ENCODE measurements at regions not wholly inside any gene's neighbourhood (a gene's known extent, or its start where the extent isn't known, plus 50 kb on each side); places are given as distances from the start of the nearest gene placed in this dataset.

- no peak for TF ChIP-seq NR3C1 (CRISPR knock-in tag; conservative IDR thresholded peaks at IDR 0.05; ENCODE audit: low read depth)
- no peak for TF ChIP-seq CDX4 (CRISPR knock-in tag; IDR thresholded peaks at IDR 0.05; ENCODE audit: borderline replicate concordance)
- TF ChIP-seq ETV6 (CRISPR knock-in tag; IDR thresholded peaks at IDR 0.05), result no peak
- no peak for TF ChIP-seq CTCF (IDR thresholded peaks at IDR 0.05)
- TF ChIP-seq MAX (CRISPR knock-in tag; IDR thresholded peaks at IDR 0.05), result no peak
- no peak for TF ChIP-seq ATF2 (CRISPR knock-in tag; IDR thresholded peaks at IDR 0.05; ENCODE audit: borderline replicate concordance, low read depth)
- TF ChIP-seq SMAD4 (CRISPR knock-in tag; IDR thresholded peaks at IDR 0.05), result no peak
- no peak for TF ChIP-seq ELF4 (CRISPR knock-in tag; IDR thresholded peaks at IDR 0.05; ENCODE audit: low read depth)
- no peak for TF ChIP-seq ESRRA (CRISPR knock-in tag; IDR thresholded peaks at IDR 0.05; ENCODE audit: borderline replicate concordance)
- no peak for TF ChIP-seq FOXP4 (CRISPR knock-in tag; IDR thresholded peaks at IDR 0.05)
- TF ChIP-seq ZBTB21 (CRISPR knock-in tag; IDR thresholded peaks at IDR 0.05; ENCODE audit: borderline replicate concordance), result no peak
- no peak for TF ChIP-seq ZNF512 (CRISPR knock-in tag; IDR thresholded peaks at IDR 0.05; ENCODE audit: borderline replicate concordance)
Observed at GRCh38 chr18:6672821-6673308, 56.7 kb upstream of the ARHGAP28 start.
